ENCODE measurements at regions not wholly inside any gene's neighbourhood (a gene's known extent, or its start where the extent isn't known, plus 50 kb on each side); places are given as distances from the start of the nearest gene placed in this dataset.
"Not testable (repeated sequence)": the region's sequence is repeated elsewhere in the genome, so short reads cannot be mapped to it uniquely, and the experiment has no call there.

- DNase-seq (ENCODE audit: low read depth in 2 of 2), result no peak
These were observed 185.2 kb downstream of the SHOX2 start for GRCh38 chr3:157920822-157921700.

DNA sequence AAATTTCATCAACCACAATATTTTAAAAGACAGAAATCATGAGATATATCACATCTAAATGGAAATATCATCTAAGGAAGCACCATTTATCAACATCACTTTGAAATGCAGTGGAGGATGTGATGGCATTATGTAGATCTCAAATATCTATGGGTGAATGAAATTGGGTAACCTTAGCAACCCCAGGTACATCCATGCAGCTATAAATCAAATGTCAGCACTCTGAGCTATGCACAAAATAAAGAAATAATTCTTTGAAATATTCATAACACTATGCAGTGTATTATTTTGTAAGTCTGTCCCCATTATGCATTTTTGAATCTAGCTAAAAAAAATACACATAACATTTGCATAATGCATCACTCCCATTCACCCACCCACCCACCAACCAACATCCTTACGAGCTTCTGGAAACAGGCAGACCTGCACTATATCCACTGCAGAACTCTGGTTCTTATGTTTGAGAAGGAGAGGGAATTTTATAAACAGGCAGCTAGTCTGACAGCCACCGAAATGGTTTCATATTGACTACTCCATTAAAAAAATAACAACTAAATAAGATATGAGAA is 186.8 kb downstream of the SHOX2 start:
- no peak for DNase-seq (ENCODE audit: low read depth in 2 of 2)

DNA sequence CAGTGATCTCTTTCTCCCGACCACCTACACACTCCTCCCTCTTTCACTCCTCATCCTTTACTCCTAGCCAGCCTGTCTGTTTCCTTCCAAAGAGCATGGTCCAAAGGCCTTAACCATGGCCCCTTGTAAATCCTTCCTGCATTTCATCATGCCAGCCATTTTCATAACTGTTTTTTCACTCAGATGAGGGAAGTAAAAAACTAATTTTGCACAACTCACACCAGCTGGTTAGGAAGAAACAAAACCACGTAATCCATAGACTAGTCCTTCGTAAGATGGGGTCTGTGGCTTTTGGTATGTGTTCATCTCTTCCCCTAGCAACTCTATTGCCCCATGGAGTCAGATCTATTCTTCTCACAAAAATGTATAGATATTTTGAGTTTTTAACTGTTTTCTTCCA is 187.8 kb downstream of the SHOX2 start:
- DNase-seq (ENCODE audit: low read depth in 2 of 2), result no peak

DNA sequence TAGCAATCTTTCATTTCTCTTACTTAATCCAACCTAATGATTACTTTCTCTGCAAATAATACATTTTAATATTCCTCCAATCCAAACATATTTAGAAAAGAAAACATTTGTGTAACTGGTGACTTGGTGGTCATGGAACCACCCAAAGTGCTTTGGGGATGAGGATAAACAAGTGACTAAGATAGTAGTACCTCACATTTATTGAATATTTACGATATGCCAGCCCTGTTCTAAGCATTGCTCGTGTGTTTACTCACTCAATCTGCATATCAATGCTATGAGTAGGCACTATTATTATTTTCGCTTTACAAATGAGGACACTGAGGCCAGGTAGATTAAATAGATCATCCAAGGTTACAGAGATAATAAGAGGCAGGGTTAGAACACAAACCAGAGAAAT is 189.5 kb downstream of the SHOX2 start:
- no peak for DNase-seq (ENCODE audit: low read depth in 2 of 2)

DNA sequence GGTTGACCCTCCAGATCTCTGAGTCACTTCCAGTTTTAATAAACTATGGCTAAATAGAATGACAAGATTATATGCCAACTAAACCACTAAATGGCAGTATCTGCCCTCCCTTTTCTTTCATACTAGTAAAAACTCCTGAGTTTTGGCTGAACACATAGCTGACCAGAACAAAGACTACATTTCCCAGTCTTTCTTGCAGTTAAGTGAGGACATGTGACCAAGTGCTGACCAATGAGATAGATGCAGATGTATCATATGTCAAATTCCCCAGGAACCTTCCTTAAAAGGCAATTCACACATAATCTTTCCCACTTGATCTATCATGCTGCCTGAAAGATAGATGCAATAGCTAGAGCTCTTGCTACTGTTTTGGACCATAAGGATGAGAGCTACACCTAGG is 191.3 kb downstream of the SHOX2 start:
- no peak for DNase-seq (ENCODE audit: low read depth in 2 of 2)

- DNase-seq (ENCODE audit: low read depth in 2 of 2), result no peak
These were observed 192.5 kb downstream of the SHOX2 start for GRCh38 chr3:157913741-157914150.

DNA sequence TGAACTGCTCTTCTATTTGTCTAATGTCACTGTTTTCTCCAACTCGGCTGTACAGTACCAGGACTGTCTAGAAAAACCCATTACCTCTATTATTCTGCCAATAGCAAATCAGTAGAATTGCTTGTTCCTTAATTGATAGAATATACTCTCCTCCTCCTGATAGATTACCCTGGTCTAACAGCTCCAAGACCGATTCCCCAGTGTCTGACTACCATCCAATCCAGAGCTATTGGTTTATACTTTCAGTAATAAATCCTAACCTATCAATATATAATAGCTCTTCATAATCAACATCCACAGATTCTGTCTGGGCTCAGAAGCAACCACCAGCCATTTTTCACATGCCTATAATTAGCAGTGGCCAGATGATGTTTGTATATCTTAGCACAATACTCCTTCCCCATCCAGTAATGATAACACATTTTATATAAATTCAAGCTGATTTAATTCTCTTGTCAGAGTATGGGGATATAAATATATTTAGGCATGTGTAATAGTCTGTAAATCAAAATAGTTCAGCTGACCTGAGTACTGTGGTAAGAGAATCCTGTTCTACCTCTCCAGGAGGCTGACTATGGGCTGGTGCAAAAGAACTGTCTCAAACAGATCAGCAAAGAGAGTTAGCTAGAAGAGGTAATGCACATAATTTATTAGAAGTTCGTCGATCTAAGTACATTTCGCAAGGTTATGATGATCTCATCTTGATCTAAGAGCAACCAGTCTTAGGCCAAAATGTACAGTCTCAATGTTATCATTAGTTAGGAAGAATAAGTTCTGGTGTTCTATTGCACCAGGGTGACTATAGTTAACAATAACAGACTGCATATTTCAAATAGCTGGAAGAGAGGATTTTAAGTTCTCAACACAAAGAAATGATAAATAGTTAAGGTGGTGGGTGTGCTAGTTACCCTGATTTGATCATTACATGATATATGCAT is 193.4 kb downstream of the SHOX2 start:
- DNase-seq (ENCODE audit: low read depth in 2 of 2), result no peak

DNA sequence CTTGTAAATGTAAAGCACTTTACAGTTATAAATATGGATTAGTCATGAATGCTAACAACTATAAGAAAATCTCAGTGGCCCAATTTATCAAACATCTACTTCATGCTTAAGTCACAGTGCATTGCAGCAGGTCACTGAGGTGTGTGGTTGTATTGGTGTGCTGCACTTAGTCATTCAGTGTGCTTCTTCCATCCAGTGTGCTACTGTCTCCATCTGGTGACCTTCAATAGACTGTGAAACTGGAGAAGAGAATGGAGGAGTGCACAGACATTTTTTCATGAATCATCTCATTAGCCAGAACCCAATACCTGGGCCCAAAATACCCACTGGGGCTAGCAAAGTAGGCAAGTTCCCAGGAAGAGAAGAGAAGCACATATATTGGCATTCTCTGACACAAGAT is 199.6 kb downstream of the SHOX2 start:
- no peak for DNase-seq (ENCODE audit: low read depth in 2 of 2)

DNA sequence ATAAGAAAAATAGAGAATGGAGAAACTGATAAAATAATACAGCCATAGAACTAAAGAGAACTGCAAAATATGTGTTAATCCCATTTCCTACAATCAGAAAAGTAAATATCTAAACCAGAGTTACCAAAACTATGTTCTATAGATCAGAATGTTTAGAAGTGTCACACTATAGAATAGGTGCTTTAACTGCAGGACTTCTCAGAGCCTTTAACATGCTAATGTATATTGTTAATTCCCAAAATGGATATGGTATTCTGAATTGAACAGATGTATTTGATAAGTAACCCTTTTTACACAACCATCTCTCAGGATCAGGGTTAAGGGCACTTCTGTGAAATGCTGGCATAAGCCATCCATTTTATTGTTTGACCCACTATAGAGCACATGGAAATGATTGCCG is 200.3 kb downstream of the SHOX2 start:
- DNase-seq (ENCODE audit: low read depth in 2 of 2), result no peak

DNA sequence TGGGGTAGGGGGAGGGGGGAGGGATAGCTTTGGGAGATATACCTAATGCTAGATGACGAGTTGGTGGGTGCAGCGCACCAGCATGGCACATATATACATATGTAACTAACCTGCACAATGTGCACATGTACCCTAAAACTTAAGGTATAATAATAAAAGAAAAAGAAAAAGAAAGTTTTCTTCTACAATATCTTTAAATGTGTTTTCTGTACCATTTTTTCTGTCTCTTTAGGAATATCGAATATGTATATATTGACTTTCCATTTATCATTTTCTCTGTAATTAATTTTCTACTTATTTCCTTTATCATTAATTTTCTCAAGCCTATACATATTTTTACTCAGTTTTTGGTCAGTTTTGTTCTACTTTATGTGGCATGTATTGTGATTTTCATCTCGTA is 203.5 kb downstream of the SHOX2 start:
- DNase-seq (ENCODE audit: low read depth in 2 of 2), result not testable (repeated sequence)

- no peak for DNase-seq (ENCODE audit: low read depth in 2 of 2)
These were observed 218.2 kb downstream of the SHOX2 start for GRCh38 chr3:157888040-157888439.

GRCh38 chr3:157876556-157876955 is 229.7 kb downstream of the SHOX2 start:
- DNase-seq (ENCODE audit: low read depth in 2 of 2), result no peak

DNA sequence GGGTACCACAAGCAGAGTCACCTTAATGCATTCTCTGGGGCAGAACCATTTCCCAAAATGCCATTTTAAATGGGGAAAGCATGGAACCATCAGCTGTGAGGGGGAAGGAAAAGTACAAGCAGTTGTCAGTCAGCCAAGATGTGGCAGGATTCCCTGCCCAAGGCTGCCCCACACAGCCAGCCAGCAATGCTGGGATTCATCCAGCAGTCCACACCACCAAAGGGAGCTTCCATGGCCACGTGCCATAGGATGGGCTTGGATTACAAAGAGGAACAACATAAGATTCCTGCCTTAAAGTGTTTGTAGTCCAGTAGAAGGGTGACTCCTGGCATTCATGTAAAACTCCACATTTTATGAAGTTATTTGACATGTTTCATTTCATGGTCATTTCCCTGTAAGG is 233.3 kb downstream of the SHOX2 start:
- DNase-seq (ENCODE audit: low read depth in 2 of 2), result no peak

GRCh38 chr3:157871838-157872460 is 234.3 kb downstream of the SHOX2 start:
- no peak for DNase-seq (ENCODE audit: low read depth in 2 of 2)

DNA sequence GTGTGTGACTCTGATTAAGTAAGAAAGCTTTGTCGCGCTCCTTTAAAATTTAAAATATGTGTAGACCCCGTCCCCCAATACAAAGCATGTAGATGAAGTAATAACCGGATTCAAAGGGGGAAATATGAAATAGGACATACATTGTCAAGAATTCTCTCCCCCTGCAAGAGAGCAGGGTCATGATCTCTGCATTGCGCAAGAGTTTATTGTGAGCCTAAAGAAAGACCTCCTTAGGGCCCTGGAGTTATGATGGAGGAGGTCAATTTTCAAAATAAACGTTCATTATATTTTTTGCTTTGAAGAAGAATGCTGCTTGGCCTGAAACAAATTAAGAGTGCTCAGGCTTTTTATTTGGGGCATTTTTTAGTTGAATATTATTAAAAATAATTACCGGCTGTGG is 235.0 kb downstream of the SHOX2 start:
- no peak for DNase-seq (ENCODE audit: low read depth in 2 of 2)

DNA sequence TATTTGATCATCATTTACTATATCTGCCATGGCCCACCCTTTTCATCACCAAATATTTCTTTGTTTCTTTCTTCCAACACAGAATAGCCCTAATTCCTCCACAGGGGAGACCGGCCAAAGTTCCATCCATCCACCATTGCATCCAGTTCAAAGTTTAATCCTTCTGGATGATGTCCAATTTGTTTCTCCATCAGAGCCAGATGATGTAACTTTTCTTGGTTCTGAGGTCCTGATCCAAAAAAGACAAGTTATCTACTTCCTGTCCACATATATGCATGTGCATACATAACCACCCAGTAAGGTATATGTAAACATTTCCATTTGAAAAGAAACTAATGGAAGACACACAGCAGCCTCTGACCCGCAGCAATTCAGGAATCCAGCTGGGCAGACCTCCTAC is 237.3 kb downstream of the SHOX2 start:
- no peak for DNase-seq (ENCODE audit: low read depth in 2 of 2)

DNA sequence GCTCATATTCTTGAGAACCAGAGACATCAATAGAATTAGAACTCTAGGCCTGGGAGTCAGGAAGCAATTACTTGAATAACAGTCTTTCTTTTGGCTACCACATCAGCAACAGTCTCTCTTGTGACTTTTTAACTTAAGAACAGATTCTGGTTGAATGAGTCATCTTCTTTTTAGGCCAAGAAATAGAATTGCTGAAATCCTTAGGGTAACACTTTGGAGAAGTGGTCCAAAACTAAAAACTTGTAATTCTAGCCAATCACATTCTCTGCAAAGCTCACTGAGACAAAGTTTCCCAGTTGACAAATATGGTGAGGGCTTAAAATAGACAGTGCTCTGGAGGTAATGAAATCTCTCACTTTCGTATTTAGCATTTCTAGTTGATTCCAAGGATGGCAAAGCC is 238.0 kb downstream of the SHOX2 start:
- no peak for DNase-seq (ENCODE audit: low read depth in 2 of 2)

GRCh38 chr3:157865352-157866000 is 240.7 kb downstream of the SHOX2 start:
- DNase-seq (ENCODE audit: low read depth in 2 of 2), result peak in 1 of 2 donors; percentile 10

GRCh38 chr3:157861076-157861765 is 245.0 kb downstream of the SHOX2 start:
- no peak for DNase-seq (ENCODE audit: low read depth in 2 of 2)

DNA sequence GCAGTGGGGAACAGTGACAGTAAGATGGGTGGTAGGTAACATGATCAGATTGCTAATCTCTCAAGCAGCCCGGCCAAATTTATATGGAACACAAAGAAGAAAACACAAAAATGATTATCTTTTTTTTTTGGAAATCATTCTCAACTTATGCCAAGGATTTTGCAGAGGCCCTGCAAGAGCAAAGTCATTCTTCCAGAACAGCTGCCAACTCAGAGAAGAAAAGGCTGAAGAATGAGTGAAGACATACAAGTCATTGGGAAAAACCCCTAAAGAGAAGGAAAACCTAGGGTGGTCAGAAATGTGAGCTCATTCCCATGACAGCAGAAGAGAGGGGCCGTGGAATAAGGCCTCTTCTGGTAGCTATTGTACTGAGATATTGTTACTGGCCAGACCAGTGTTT is 246.7 kb downstream of the SHOX2 start:
- DNase-seq (ENCODE audit: low read depth in 2 of 2), result no peak

GRCh38 chr3:157858821-157859220 is 247.4 kb downstream of the SHOX2 start:
- DNase-seq (ENCODE audit: low read depth in 2 of 2), result no peak
